K562 (cell line): ENCODE measurements at regions not wholly inside any gene's neighbourhood (a gene's known extent, or its start where the extent isn't known, plus 50 kb on each side); places are given as distances from the start of the nearest gene placed in this dataset.

Experiments
- BRCA1 ChIP-seq, 2 experiments: fragments of 450-650 bp in 1 of 2; sonication (generic) in 1 of 2; formaldehyde crosslinking in 1 of 2; IDR thresholded peaks; 2 replicates each; pipeline versions ENCODE4 v1.5.0 to v1.6.1; 2017 to 2020; ENCODE audit warnings: mild to moderate bottlenecking in 1 of 2, missing genetic modification reagents in 1 of 2
- CTCF ChIP-seq, 3 experiments: IDR thresholded peaks in 2 of 3; conservative IDR thresholded peaks in 1 of 3; 2 replicates each; pipeline ENCODE4 v1.5.1; 2011 to 2012; ENCODE audit warnings: low read length in 3 of 3, mild to moderate bottlenecking in 3 of 3, control low read depth in 2 of 3, improper control_type of control experiment in 1 of 3, inconsistent platforms in 1 of 3, low read depth in 1 of 3, mixed read lengths in 1 of 3, moderate library complexity in 1 of 3; ENCODE audit not compliant: insufficient read depth in 2 of 3
- EZH2 ChIP-seq: IDR thresholded peaks from 2 replicates; pipeline ENCODE4 v1.6.1; 2012; ENCODE audit warnings: low read depth, mild to moderate bottlenecking, inconsistent platforms, low read length, borderline replicate concordance
- FOXP4 ChIP-seq: sonication (generic); formaldehyde crosslinking; IDR thresholded peaks from 2 replicates; pipeline ENCODE4 v1.8.0; 2022; ENCODE audit warnings: mild to moderate bottlenecking, missing genetic modification reagents, borderline replicate concordance

- no peak for TF ChIP-seq BRCA1 (IDR thresholded peaks at IDR 0.05)
- TF ChIP-seq BRCA1 (CRISPR knock-in tag; IDR thresholded peaks at IDR 0.05), result no peak
- no peak for TF ChIP-seq FOXP4 (CRISPR knock-in tag)
- TF ChIP-seq CTCF (IDR thresholded peaks at IDR 0.05 in 2 of 3, conservative IDR thresholded peaks at IDR 0.05 in 1 of 3; ENCODE audit: insufficient read depth in 2 of 3, low read depth in 1 of 3, low read length in 3 of 3), result no peak
- no peak for TF ChIP-seq EZH2
Observed at GRCh38 chr4:138666366-138666765, 349.2 kb upstream of the NOCT start.
